H9 (cell line): ENCODE measurements at regions not wholly inside any gene's neighbourhood (a gene's known extent, or its start where the extent isn't known, plus 50 kb on each side); places are given as distances from the start of the nearest gene placed in this dataset.

Experiments
- DNase-seq: peaks from one replicate; pipeline ENCODE4 v3.0.0-alpha.2; 2017
- H2AFZ ChIP-seq: one replicate; pipeline ENCODE4 v1.6.1; 2013; ENCODE audit warnings: mild to moderate bottlenecking, low read length, control low read depth, moderate library complexity
- H2AK5ac ChIP-seq: 2 replicates; pipeline ENCODE4 v1.6.1; 2013; ENCODE audit warnings: low read length, control low read depth, mixed read lengths; ENCODE audit not compliant: insufficient read length
- H2BK120ac ChIP-seq: one replicate; pipeline ENCODE4 v1.6.1; 2013; ENCODE audit warnings: low read depth, mild to moderate bottlenecking, low read length, control low read depth, inconsistent platforms; ENCODE audit not compliant: poor library complexity, severe bottlenecking
- H2BK12ac ChIP-seq: 2 replicates; pipeline ENCODE4 v1.6.1; 2013; ENCODE audit warnings: low read length, control low read depth, mixed read lengths, low read depth; ENCODE audit not compliant: insufficient read length
- H2BK15ac ChIP-seq: 2 replicates; pipeline ENCODE4 v1.6.1; 2013; ENCODE audit warnings: low read depth, low read length, control low read depth
- H2BK20ac ChIP-seq: one replicate; pipeline ENCODE4 v1.6.1; 2013; ENCODE audit warnings: low read depth, mild to moderate bottlenecking, low read length, control low read depth, inconsistent platforms; ENCODE audit not compliant: poor library complexity, severe bottlenecking
- H2BK5ac ChIP-seq: 2 replicates; pipeline ENCODE4 v1.6.1; 2013; ENCODE audit warnings: low read length, control low read depth, mixed read lengths; ENCODE audit not compliant: insufficient read length
- H3K14ac ChIP-seq: 2 replicates; pipeline ENCODE4 v1.6.1; 2013; ENCODE audit warnings: low read length, control low read depth; ENCODE audit not compliant: insufficient read depth
- H3K18ac ChIP-seq: 2 replicates; pipeline ENCODE4 v1.6.1; 2013; ENCODE audit warnings: low read depth, mild to moderate bottlenecking, mixed read lengths, low read length, control low read depth; ENCODE audit not compliant: insufficient read length
- H3K23ac ChIP-seq: 2 replicates; pipeline ENCODE4 v1.6.1; 2013; ENCODE audit warnings: low read length, control low read depth, mixed read lengths, low read depth; ENCODE audit not compliant: insufficient read length
- H3K23me2 ChIP-seq: 2 replicates; pipeline ENCODE4 v1.6.1; 2013; ENCODE audit warnings: low read depth, mild to moderate bottlenecking, mixed read lengths, low read length, control low read depth; ENCODE audit not compliant: insufficient read length, poor library complexity, severe bottlenecking
- H3K27ac ChIP-seq: 2 replicates; pipeline ENCODE4 v1.5.1; 2013; ENCODE audit warnings: low read length, control low read depth, mixed read lengths, low read depth; ENCODE audit not compliant: insufficient read length
- H3K27me3 ChIP-seq: 2 replicates; pipeline ENCODE4 v1.6.1; 2013; ENCODE audit warnings: low read length, control low read depth, inconsistent platforms; ENCODE audit not compliant: insufficient read depth
- H3K4ac ChIP-seq: 2 replicates; pipeline ENCODE4 v1.6.1; 2013; ENCODE audit warnings: low read depth, mild to moderate bottlenecking, control low read depth, inconsistent platforms, low read length, moderate library complexity
- H3K4me1 ChIP-seq: 2 replicates; pipeline ENCODE4 v1.6.1; 2013; ENCODE audit warnings: low read length, control low read depth, inconsistent platforms; ENCODE audit not compliant: insufficient read depth
- H3K4me2 ChIP-seq: 2 replicates; pipeline ENCODE4 v1.6.1; 2013; ENCODE audit warnings: low read length, control low read depth, mixed read lengths; ENCODE audit not compliant: insufficient read length, insufficient read depth
- H3K56ac ChIP-seq: 2 replicates; pipeline ENCODE4 v1.6.1; 2013; ENCODE audit warnings: low read depth, mild to moderate bottlenecking, mixed read lengths, low read length, control low read depth; ENCODE audit not compliant: insufficient read length
- H3K79me1 ChIP-seq: 2 replicates; pipeline ENCODE4 v1.6.1; 2013; ENCODE audit warnings: low read depth, mild to moderate bottlenecking, moderate library complexity, low read length, control low read depth, inconsistent platforms; ENCODE audit not compliant: insufficient read depth, poor library complexity, severe bottlenecking
- H3K79me2 ChIP-seq: 2 replicates; pipeline ENCODE4 v1.6.1; 2013; ENCODE audit warnings: low read length, control low read depth, inconsistent platforms; ENCODE audit not compliant: insufficient read depth
- H3K9ac ChIP-seq: 2 replicates; pipeline ENCODE4 v1.6.1; 2013; ENCODE audit warnings: low read length, control low read depth, mixed read lengths; ENCODE audit not compliant: insufficient read length; ENCODE audit errors: extremely low read depth
- H3K9me3 ChIP-seq: one replicate; pipeline ENCODE4 v1.6.1; 2013; ENCODE audit warnings: low read depth, low read length, inconsistent platforms; ENCODE audit not compliant: control insufficient read depth
- H3T11ph ChIP-seq: one replicate; pipeline ENCODE4 v1.6.1; 2013; ENCODE audit warnings: mild to moderate bottlenecking, low read length, control low read depth, inconsistent platforms
- H4K20me1 ChIP-seq: one replicate; pipeline ENCODE4 v1.6.1; 2013; ENCODE audit not compliant: control insufficient read depth, insufficient read length, insufficient read depth
- H4K5ac ChIP-seq: 2 replicates; pipeline ENCODE4 v1.6.1; 2013; ENCODE audit warnings: low read depth, mild to moderate bottlenecking, mixed read lengths, low read length, control low read depth; ENCODE audit not compliant: insufficient read length
- H4K8ac ChIP-seq: replicated peaks from 2 replicates; pipeline ENCODE4 v1.6.1; 2013; ENCODE audit warnings: low read length, control low read depth, mixed read lengths, low read depth; ENCODE audit not compliant: insufficient read length
- H4K91ac ChIP-seq: 2 replicates; pipeline ENCODE4 v1.6.1; 2013; ENCODE audit warnings: low read depth, mild to moderate bottlenecking, moderate library complexity, mixed read lengths, low read length, control low read depth; ENCODE audit not compliant: insufficient read length
- H3K27ac Mint-ChIP-seq, 3 experiments: 2 replicates in 2 of 3; 3 replicates in 1 of 3; pipeline ENCODE4 v1.8.0; 2020 to 2021; ENCODE audit warnings: mixed read lengths in 3 of 3, mild to moderate bottlenecking in 1 of 3, moderate library complexity in 1 of 3
- H3K27me3 Mint-ChIP-seq: 2 replicates; pipeline ENCODE4 v1.8.0; 2021; ENCODE audit warnings: low read depth, mild to moderate bottlenecking, moderate library complexity, mixed read lengths
- H3K36me3 Mint-ChIP-seq, 3 experiments: 2 replicates in 2 of 3; 3 replicates in 1 of 3; pipeline ENCODE4 v1.8.0; 2020 to 2021; ENCODE audit warnings: low read depth in 3 of 3, mixed read lengths in 3 of 3; ENCODE audit not compliant: insufficient read depth in 1 of 3
- H3K4me1 Mint-ChIP-seq, 2 experiments: 2 replicates each; pipeline ENCODE4 v1.8.0; 2020; ENCODE audit warnings: mixed read lengths in 2 of 2
- H3K4me3 Mint-ChIP-seq, 2 experiments: 2 replicates in 1 of 2; 3 replicates in 1 of 2; pipeline ENCODE4 v1.8.0; 2020 to 2021; ENCODE audit warnings: mild to moderate bottlenecking in 2 of 2, mixed read lengths in 2 of 2, moderate library complexity in 1 of 2
- H3K9me3 Mint-ChIP-seq, 2 experiments: 2 replicates in 1 of 2; 3 replicates in 1 of 2; pipeline ENCODE4 v1.8.0; 2020; ENCODE audit warnings: mild to moderate bottlenecking in 2 of 2, mixed read lengths in 2 of 2, moderate library complexity in 1 of 2
- CTCF ChIP-seq: fragments of 200-600 bp; sonication (generic); conservative IDR thresholded peaks from 3 replicates; pipeline ENCODE4 v1.8.0; 2021; ENCODE audit warnings: antibody characterized with exemption, mild to moderate bottlenecking
- WGBS: extraction: QIAGEN DNeasy Blood & Tissue Kit; methylation state at CpG from one replicate; pipeline ENCODE4 v1.1.7; 2013; ENCODE audit warnings: missing lambda C conversion rate, low lambda C conversion rate, mixed read lengths; ENCODE audit not compliant: insufficient read length; ENCODE audit errors: extremely low coverage; 5-methylcytosine and 5-hydroxymethylcytosine counted together

- H3K9ac ChIP-seq, result no peak overlapping the region
- H4K8ac ChIP-seq, result no peak overlapping the region
- H3K27ac Mint-ChIP-seq, result peak overlapping the region in 2 of 3 experiments; percentile 29 to 92; a peak in 1 of 7 replicates
- no peaks in the 10 kb centered on the region; a peak in 1 of 5 replicates for H3K9me3 Mint-ChIP-seq
- H4K20me1 ChIP-seq, result no peaks in the 10 kb centered on the region
- H3K14ac ChIP-seq, result no peak overlapping the region; the same call in 1 of the 2 replicates
- WGBS, result no CpG with 5 or more reads among the region's 11 CpGs
- H3K9me3 ChIP-seq, result no peaks in the 10 kb centered on the region
- H3T11ph ChIP-seq, result no peak overlapping the region
- H4K91ac ChIP-seq, result no peak overlapping the region
- no peaks in the 10 kb centered on the region for H3K79me2 ChIP-seq
- H3K4me1 ChIP-seq, result no peaks in the 10 kb centered on the region; the same call in 1 of the 2 replicates
- no peak overlapping the region for H3K4me3 Mint-ChIP-seq
- DNase-seq, result no peak
- H3K36me3 Mint-ChIP-seq, result no peaks in the 10 kb centered on the region
- no peak overlapping the region for H3K4ac ChIP-seq
- H3K56ac ChIP-seq, result no peak overlapping the region
- H2BK120ac ChIP-seq, result no peak overlapping the region
- no peak overlapping the region for H2AFZ ChIP-seq
- no peak overlapping the region for H2AK5ac ChIP-seq
- H3K18ac ChIP-seq, result no peak overlapping the region
- H3K27me3 ChIP-seq, result no peaks in the 10 kb centered on the region
- no peaks in the 10 kb centered on the region for H3K23me2 ChIP-seq
- H2BK20ac ChIP-seq, result no peak overlapping the region
- H3K27ac ChIP-seq, result no peak overlapping the region
- no peak overlapping the region for H3K23ac ChIP-seq
- peaks cover 23% of the 10 kb centered on the region for H3K27me3 Mint-ChIP-seq
- H3K79me1 ChIP-seq, result no peaks in the 10 kb centered on the region
- no peak overlapping the region for H4K5ac ChIP-seq
- H2BK12ac ChIP-seq, result no peak overlapping the region
- no peak overlapping the region for H2BK15ac ChIP-seq
- H3K4me2 ChIP-seq, result no peak overlapping the region
- no peak for TF ChIP-seq CTCF
- peaks cover 12 to 19% of the 10 kb centered on the region in 2 experiments; a peak in 3 of 4 replicates for H3K4me1 Mint-ChIP-seq
- H2BK5ac ChIP-seq, result no peak overlapping the region
Observed at GRCh38 chr1:5311634-5312292, 657.4 kb downstream of the AJAP1 start.
